ENCODE measurements at regions not wholly inside any gene's neighbourhood (a gene's known extent, or its start where the extent isn't known, plus 50 kb on each side); places are given as distances from the start of the nearest gene placed in this dataset.

GRCh38 chr16:64773638-64774037 lies 348.2 kb downstream of the CDH11 start:
- TF ChIP-seq CTCF (IDR thresholded peaks at IDR 0.05): no peak
- TF ChIP-seq POLR2A (IDR thresholded peaks at IDR 0.05): no peak

All from thyroid gland (tissue), 4 donors.